H9 (cell line): ENCODE measurements at regions not wholly inside any gene's neighbourhood (a gene's known extent, or its start where the extent isn't known, plus 50 kb on each side); places are given as distances from the start of the nearest gene placed in this dataset.

Source experiments
- DNase-seq: peaks from one replicate; pipeline ENCODE4 v3.0.0-alpha.2; 2017
- H2AFZ ChIP-seq: one replicate; pipeline ENCODE4 v1.6.1; 2013; ENCODE audit warnings: mild to moderate bottlenecking, low read length, control low read depth, moderate library complexity
- H2AK5ac ChIP-seq: 2 replicates; pipeline ENCODE4 v1.6.1; 2013; ENCODE audit warnings: low read length, control low read depth, mixed read lengths; ENCODE audit not compliant: insufficient read length
- H2BK120ac ChIP-seq: one replicate; pipeline ENCODE4 v1.6.1; 2013; ENCODE audit warnings: low read depth, mild to moderate bottlenecking, low read length, control low read depth, inconsistent platforms; ENCODE audit not compliant: poor library complexity, severe bottlenecking
- H2BK12ac ChIP-seq: 2 replicates; pipeline ENCODE4 v1.6.1; 2013; ENCODE audit warnings: low read length, control low read depth, mixed read lengths, low read depth; ENCODE audit not compliant: insufficient read length
- H2BK15ac ChIP-seq: 2 replicates; pipeline ENCODE4 v1.6.1; 2013; ENCODE audit warnings: low read depth, low read length, control low read depth
- H2BK20ac ChIP-seq: one replicate; pipeline ENCODE4 v1.6.1; 2013; ENCODE audit warnings: low read depth, mild to moderate bottlenecking, low read length, control low read depth, inconsistent platforms; ENCODE audit not compliant: poor library complexity, severe bottlenecking
- H2BK5ac ChIP-seq: 2 replicates; pipeline ENCODE4 v1.6.1; 2013; ENCODE audit warnings: low read length, control low read depth, mixed read lengths; ENCODE audit not compliant: insufficient read length
- H3K14ac ChIP-seq: 2 replicates; pipeline ENCODE4 v1.6.1; 2013; ENCODE audit warnings: low read length, control low read depth; ENCODE audit not compliant: insufficient read depth
- H3K18ac ChIP-seq: 2 replicates; pipeline ENCODE4 v1.6.1; 2013; ENCODE audit warnings: low read depth, mild to moderate bottlenecking, mixed read lengths, low read length, control low read depth; ENCODE audit not compliant: insufficient read length
- H3K23ac ChIP-seq: 2 replicates; pipeline ENCODE4 v1.6.1; 2013; ENCODE audit warnings: low read length, control low read depth, mixed read lengths, low read depth; ENCODE audit not compliant: insufficient read length
- H3K23me2 ChIP-seq: 2 replicates; pipeline ENCODE4 v1.6.1; 2013; ENCODE audit warnings: low read depth, mild to moderate bottlenecking, mixed read lengths, low read length, control low read depth; ENCODE audit not compliant: insufficient read length, poor library complexity, severe bottlenecking
- H3K27ac ChIP-seq: 2 replicates; pipeline ENCODE4 v1.5.1; 2013; ENCODE audit warnings: low read length, control low read depth, mixed read lengths, low read depth; ENCODE audit not compliant: insufficient read length
- H3K27me3 ChIP-seq: 2 replicates; pipeline ENCODE4 v1.6.1; 2013; ENCODE audit warnings: low read length, control low read depth, inconsistent platforms; ENCODE audit not compliant: insufficient read depth
- H3K4ac ChIP-seq: 2 replicates; pipeline ENCODE4 v1.6.1; 2013; ENCODE audit warnings: low read depth, mild to moderate bottlenecking, control low read depth, inconsistent platforms, low read length, moderate library complexity
- H3K4me1 ChIP-seq: 2 replicates; pipeline ENCODE4 v1.6.1; 2013; ENCODE audit warnings: low read length, control low read depth, inconsistent platforms; ENCODE audit not compliant: insufficient read depth
- H3K4me2 ChIP-seq: 2 replicates; pipeline ENCODE4 v1.6.1; 2013; ENCODE audit warnings: low read length, control low read depth, mixed read lengths; ENCODE audit not compliant: insufficient read length, insufficient read depth
- H3K56ac ChIP-seq: 2 replicates; pipeline ENCODE4 v1.6.1; 2013; ENCODE audit warnings: low read depth, mild to moderate bottlenecking, mixed read lengths, low read length, control low read depth; ENCODE audit not compliant: insufficient read length
- H3K79me1 ChIP-seq: 2 replicates; pipeline ENCODE4 v1.6.1; 2013; ENCODE audit warnings: low read depth, mild to moderate bottlenecking, moderate library complexity, low read length, control low read depth, inconsistent platforms; ENCODE audit not compliant: insufficient read depth, poor library complexity, severe bottlenecking
- H3K79me2 ChIP-seq: 2 replicates; pipeline ENCODE4 v1.6.1; 2013; ENCODE audit warnings: low read length, control low read depth, inconsistent platforms; ENCODE audit not compliant: insufficient read depth
- H3K9ac ChIP-seq: 2 replicates; pipeline ENCODE4 v1.6.1; 2013; ENCODE audit warnings: low read length, control low read depth, mixed read lengths; ENCODE audit not compliant: insufficient read length; ENCODE audit errors: extremely low read depth
- H3K9me3 ChIP-seq: one replicate; pipeline ENCODE4 v1.6.1; 2013; ENCODE audit warnings: low read depth, low read length, inconsistent platforms; ENCODE audit not compliant: control insufficient read depth
- H3T11ph ChIP-seq: one replicate; pipeline ENCODE4 v1.6.1; 2013; ENCODE audit warnings: mild to moderate bottlenecking, low read length, control low read depth, inconsistent platforms
- H4K20me1 ChIP-seq: one replicate; pipeline ENCODE4 v1.6.1; 2013; ENCODE audit not compliant: control insufficient read depth, insufficient read length, insufficient read depth
- H4K5ac ChIP-seq: 2 replicates; pipeline ENCODE4 v1.6.1; 2013; ENCODE audit warnings: low read depth, mild to moderate bottlenecking, mixed read lengths, low read length, control low read depth; ENCODE audit not compliant: insufficient read length
- H4K8ac ChIP-seq: replicated peaks from 2 replicates; pipeline ENCODE4 v1.6.1; 2013; ENCODE audit warnings: low read length, control low read depth, mixed read lengths, low read depth; ENCODE audit not compliant: insufficient read length
- H4K91ac ChIP-seq: 2 replicates; pipeline ENCODE4 v1.6.1; 2013; ENCODE audit warnings: low read depth, mild to moderate bottlenecking, moderate library complexity, mixed read lengths, low read length, control low read depth; ENCODE audit not compliant: insufficient read length
- H3K27ac Mint-ChIP-seq, 3 experiments: 2 replicates in 2 of 3; 3 replicates in 1 of 3; pipeline ENCODE4 v1.8.0; 2020 to 2021; ENCODE audit warnings: mixed read lengths in 3 of 3, mild to moderate bottlenecking in 1 of 3, moderate library complexity in 1 of 3
- H3K27me3 Mint-ChIP-seq: 2 replicates; pipeline ENCODE4 v1.8.0; 2021; ENCODE audit warnings: low read depth, mild to moderate bottlenecking, moderate library complexity, mixed read lengths
- H3K36me3 Mint-ChIP-seq, 3 experiments: 2 replicates in 2 of 3; 3 replicates in 1 of 3; pipeline ENCODE4 v1.8.0; 2020 to 2021; ENCODE audit warnings: low read depth in 3 of 3, mixed read lengths in 3 of 3; ENCODE audit not compliant: insufficient read depth in 1 of 3
- H3K4me1 Mint-ChIP-seq, 2 experiments: 2 replicates each; pipeline ENCODE4 v1.8.0; 2020; ENCODE audit warnings: mixed read lengths in 2 of 2
- H3K4me3 Mint-ChIP-seq, 2 experiments: 2 replicates in 1 of 2; 3 replicates in 1 of 2; pipeline ENCODE4 v1.8.0; 2020 to 2021; ENCODE audit warnings: mild to moderate bottlenecking in 2 of 2, mixed read lengths in 2 of 2, moderate library complexity in 1 of 2
- H3K9me3 Mint-ChIP-seq, 2 experiments: 2 replicates in 1 of 2; 3 replicates in 1 of 2; pipeline ENCODE4 v1.8.0; 2020; ENCODE audit warnings: mild to moderate bottlenecking in 2 of 2, mixed read lengths in 2 of 2, moderate library complexity in 1 of 2
- WGBS: extraction: QIAGEN DNeasy Blood & Tissue Kit; methylation state at CpG from one replicate; pipeline ENCODE4 v1.1.7; 2013; ENCODE audit warnings: missing lambda C conversion rate, low lambda C conversion rate, mixed read lengths; ENCODE audit not compliant: insufficient read length; ENCODE audit errors: extremely low coverage; 5-methylcytosine and 5-hydroxymethylcytosine counted together
- TF ChIP-seq, protein P1 (sequence below): fragments of 200-600 bp; sonication (generic); conservative IDR thresholded peaks from 3 replicates; pipeline ENCODE4 v1.8.0; 2021; ENCODE audit warnings: antibody characterized with exemption, mild to moderate bottlenecking

- Histone ChIP-seq H4K20me1 (no peaks in the 10 kb centered on the region), H3K23me2 (no peaks in the 10 kb centered on the region), H2BK12ac (no peak overlapping the region), H2AK5ac (no peak overlapping the region), H2BK20ac (no peak overlapping the region), H2BK5ac (no peak overlapping the region), H2AFZ (no peak overlapping the region), H3K56ac (no peak overlapping the region), H4K5ac (no peak overlapping the region), H2BK15ac (no peak overlapping the region), H3K79me2 (no peaks in the 10 kb centered on the region), H3K9ac (no peak overlapping the region), H3K14ac (no peak overlapping the region), H3K23ac (no peak overlapping the region), H3K9me3 (no peaks in the 10 kb centered on the region), H2BK120ac (no peak overlapping the region), H3K4ac (no peak overlapping the region), H3K4me1 (no peaks in the 10 kb centered on the region), H4K8ac (no peak overlapping the region), H3K18ac (no peak overlapping the region), H3K79me1 (no peaks in the 10 kb centered on the region), H3T11ph (no peak overlapping the region), H3K27ac (no peak overlapping the region), H3K4me2 (no peak overlapping the region), H4K91ac (no peak overlapping the region), H3K27me3 (no peaks in the 10 kb centered on the region)
- Mint-ChIP-seq H3K27ac (peak overlapping the region in 1 of 3 experiments; percentile 57; a peak in 2 of 7 replicates), H3K36me3 (peaks cover 1 to 9% (median 7%) of the 10 kb centered on the region in 3 experiments; a peak in 6 of 7 replicates), H3K4me1 (peaks cover 0 to 5% of the 10 kb centered on the region in 2 experiments; a peak in 3 of 4 replicates), H3K27me3 (peaks cover 4% of the 10 kb centered on the region), H3K9me3 (peaks cover 16 to 18% of the 10 kb centered on the region in 2 experiments), H3K4me3 (no peak overlapping the region)
- no CpG with 5 or more reads among the region's 6 CpGs for WGBS
- TF ChIP-seq, protein P1, sequence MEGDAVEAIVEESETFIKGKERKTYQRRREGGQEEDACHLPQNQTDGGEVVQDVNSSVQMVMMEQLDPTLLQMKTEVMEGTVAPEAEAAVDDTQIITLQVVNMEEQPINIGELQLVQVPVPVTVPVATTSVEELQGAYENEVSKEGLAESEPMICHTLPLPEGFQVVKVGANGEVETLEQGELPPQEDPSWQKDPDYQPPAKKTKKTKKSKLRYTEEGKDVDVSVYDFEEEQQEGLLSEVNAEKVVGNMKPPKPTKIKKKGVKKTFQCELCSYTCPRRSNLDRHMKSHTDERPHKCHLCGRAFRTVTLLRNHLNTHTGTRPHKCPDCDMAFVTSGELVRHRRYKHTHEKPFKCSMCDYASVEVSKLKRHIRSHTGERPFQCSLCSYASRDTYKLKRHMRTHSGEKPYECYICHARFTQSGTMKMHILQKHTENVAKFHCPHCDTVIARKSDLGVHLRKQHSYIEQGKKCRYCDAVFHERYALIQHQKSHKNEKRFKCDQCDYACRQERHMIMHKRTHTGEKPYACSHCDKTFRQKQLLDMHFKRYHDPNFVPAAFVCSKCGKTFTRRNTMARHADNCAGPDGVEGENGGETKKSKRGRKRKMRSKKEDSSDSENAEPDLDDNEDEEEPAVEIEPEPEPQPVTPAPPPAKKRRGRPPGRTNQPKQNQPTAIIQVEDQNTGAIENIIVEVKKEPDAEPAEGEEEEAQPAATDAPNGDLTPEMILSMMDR = no peak
- no peak for DNase-seq
These were observed 146.3 kb upstream of the KRAS start for GRCh38 chr12:25397001-25397400.
